Pancreas (tissue), 10 donors: ENCODE measurements at regions not wholly inside any gene's neighbourhood (a gene's known extent, or its start where the extent isn't known, plus 50 kb on each side); places are given as distances from the start of the nearest gene placed in this dataset.

Source experiments
- ATAC-seq, 4 donors: fragments of 200-7000 bp; cut with Tn5 transposase; one replicate each; pipeline versions ENCODE4 v1.8.0 to v1.9.1; 2020; ENCODE audit warnings: mild to moderate bottlenecking in 4 of 4, moderate library complexity in 4 of 4
- DNase-seq, 6 donors: peaks; one replicate each; pipeline ENCODE4 v3.0.0-alpha.2; 2020
- FAIRE-seq: peaks from 2 replicates; lab custom pipeline; 2012; peaks lifted over from hg19 to GRCh38; lab: Jason Lieb, UNC
- H3K27ac ChIP-seq, 4 donors: fragments of 200-600 bp; sonication (generic); 1 replicate in 3 of 4; 2 replicates in 1 of 4; pipeline versions ENCODE4 v1.5.0 to v1.8.0; 2020
- H3K27me3 ChIP-seq, 4 donors: fragments of 200-600 bp; one replicate each; pipeline ENCODE4 v1.8.0; 2021
- H3K36me3 ChIP-seq, 3 donors: fragments of 200-600 bp; sonication (generic) in 1 of 3; one replicate each; pipeline versions ENCODE4 v1.5.0 to v1.8.0; 2020 to 2021
- H3K4me1 ChIP-seq, 3 donors: fragments of 200-600 bp; one replicate each; pipeline ENCODE4 v1.8.0; 2021
- H3K4me3 ChIP-seq, 4 donors: fragments of 200-600 bp; sonication (generic) in 2 of 4; one replicate each; pipeline versions ENCODE4 v1.5.0 to v1.8.0; 2020 to 2021
- H3K9me3 ChIP-seq, 4 donors: fragments of 200-600 bp; one replicate each; pipeline ENCODE4 v1.8.0; 2021
- CTCF ChIP-seq, 4 donors: fragments of 200-600 bp; sonication (generic) in 3 of 4; IDR thresholded peaks; one replicate each; pipeline versions ENCODE4 v1.5.0 to v1.8.0; 2021; ENCODE audit warnings: antibody characterized with exemption in 4 of 4
- WGBS, 2 donors: extraction: QIAGEN DNeasy Blood & Tissue Kit; methylation state at CpG; one replicate each; pipeline ENCODE4 v1.1.7; 2013; 5-methylcytosine and 5-hydroxymethylcytosine counted together
- intact Hi-C, 3 donors: fragments of 100-400 bp; cut with DNase I; formaldehyde crosslinking; loops; one replicate each; pipeline versions ENCODE4 v1.11.1 to v1.14.2; 2022
- donor health status: healthy with polysubstance abuse.
- donor health status: DM: no; HTN: no; CAD: no; lungs with moderate emphysema.
- donor health status: DM: no; HTN: no; CAD: no.
- donor health status: control.
- donor health status: control.
- donor health status: Bipolar disorder and iron deficiency.
- donor health status: DM: yes; HTN: yes; CAD: no.
- donor health status: DM: no; HTN: no; CAD: no.
- donor health status: DM: no; HTN: no; CAD: no.
- donor health status: DM: yes; HTN: yes; CAD: no.

GRCh38 chr5:39775797-39776365 is 351.1 kb upstream of the DAB2 start:
- Histone ChIP-seq H3K27ac (no peak overlapping the region), H3K4me1 (no peaks in the 10 kb centered on the region), H3K27me3 (no peaks in the 10 kb centered on the region), H3K36me3 (no peaks in the 10 kb centered on the region), H3K9me3 (no peaks in the 10 kb centered on the region), H3K4me3 (no peak overlapping the region)
- 88 to 94% methylated on average over 5 of the region's 5 CpGs for WGBS, 2 donors
- FAIRE-seq: no peak
- no peak for DNase-seq
- intact Hi-C loops: no loop called here
- ATAC-seq: no peak
- no peak for TF ChIP-seq CTCF (IDR thresholded peaks at IDR 0.05)

GRCh38 chr5:39775086-39775796 is 350.5 kb upstream of the DAB2 start:
- Histone ChIP-seq H3K27me3 (no peaks in the 10 kb centered on the region), H3K4me3 (no peak overlapping the region), H3K4me1 (no peaks in the 10 kb centered on the region), H3K36me3 (no peaks in the 10 kb centered on the region), H3K27ac (no peak overlapping the region), H3K9me3 (no peaks in the 10 kb centered on the region)
- DNase-seq: no peak
- peak; percentile 5 for FAIRE-seq
- WGBS, 2 donors: 61 to 71% methylated on average over 2 of the region's 2 CpGs
- intact Hi-C loops: no loop called here
- no peak for ATAC-seq
- TF ChIP-seq CTCF (IDR thresholded peaks at IDR 0.05): no peak

- Histone ChIP-seq H3K9me3 (no peaks in the 10 kb centered on the region), H3K27me3 (no peaks in the 10 kb centered on the region), H3K27ac (no peak overlapping the region), H3K36me3 (no peaks in the 10 kb centered on the region), H3K4me1 (no peaks in the 10 kb centered on the region), H3K4me3 (no peak overlapping the region)
- no peak for FAIRE-seq
- no peak for ATAC-seq
- intact Hi-C loops: no loop called here
- no peak for TF ChIP-seq CTCF (IDR thresholded peaks at IDR 0.05)
- DNase-seq: no peak
Measured at GRCh38 chr5:39774605-39775004, 349.8 kb upstream of the DAB2 start.

GRCh38 chr5:39772307-39772706 is 347.5 kb upstream of the DAB2 start:
- no peak for FAIRE-seq
- no peaks in the 10 kb centered on the region for H3K9me3 ChIP-seq
- no peak for ATAC-seq
- no peak overlapping the region for H3K4me3 ChIP-seq
- no peak overlapping the region for H3K27ac ChIP-seq
- DNase-seq: no peak
- TF ChIP-seq CTCF (IDR thresholded peaks at IDR 0.05): no peak
- H3K4me1 ChIP-seq: no peaks in the 10 kb centered on the region
- 70 to 78% methylated on average over 2 of the region's 2 CpGs for WGBS, 2 donors
- H3K27me3 ChIP-seq: no peaks in the 10 kb centered on the region
- intact Hi-C loops: no loop called here
- no peaks in the 10 kb centered on the region for H3K36me3 ChIP-seq

GRCh38 chr5:39767916-39768315 is 343.1 kb upstream of the DAB2 start:
- WGBS, 2 donors: 91 to 94% methylated on average over 5 of the region's 5 CpGs
- no peak for FAIRE-seq

More at GRCh38 chr5:39767916-39768315, 343.1 kb upstream of the DAB2 start:
- Histone ChIP-seq H3K36me3 (no peaks in the 10 kb centered on the region), H3K4me3 (no peak overlapping the region), H3K27me3 (no peaks in the 10 kb centered on the region), H3K27ac (no peak overlapping the region), H3K9me3 (no peaks in the 10 kb centered on the region), H3K4me1 (no peaks in the 10 kb centered on the region)
- intact Hi-C loops: no loop called here
- ATAC-seq (no peak), DNase-seq (no peak)
- no peak for TF ChIP-seq CTCF (IDR thresholded peaks at IDR 0.05)
